Stomach (tissue), 4 donors: ENCODE measurements at regions not wholly inside any gene's neighbourhood (a gene's known extent, or its start where the extent isn't known, plus 50 kb on each side); places are given as distances from the start of the nearest gene placed in this dataset.
A peak's percentile ranks its signal among the peaks of the same experiment; 100 is the strongest.

Experiments used
- EP300 ChIP-seq: sonication (generic); formaldehyde crosslinking; IDR thresholded peaks from one replicate; pipeline ENCODE4 v1.6.1; 2017; ENCODE audit warnings: antibody characterized with exemption
- POLR2A ChIP-seq, 4 donors: fragments of 450-650 bp; IDR thresholded peaks; one replicate each; pipeline ENCODE4 v1.6.1; 2016; ENCODE audit warnings: antibody characterized with exemption in 4 of 4, control low read depth in 2 of 4, mild to moderate bottlenecking in 1 of 4, moderate library complexity in 1 of 4
- POLR2AphosphoS5 ChIP-seq, 3 donors: sonication (generic); formaldehyde crosslinking; IDR thresholded peaks; one replicate each; pipeline ENCODE4 v1.6.1; 2016; ENCODE audit warnings: antibody characterized with exemption in 3 of 3
- TF ChIP-seq, protein P1 (sequence below), 7 experiments: fragments of 450-650 bp in 4 of 7; fragments of 200-600 bp in 3 of 7; sonication (generic) in 3 of 7; IDR thresholded peaks; one replicate each; pipeline ENCODE4 v1.5.1; 2016 to 2019; ENCODE audit warnings: antibody characterized with exemption in 7 of 7, control low read depth in 2 of 7, mild to moderate bottlenecking in 1 of 7

GRCh38 chr20:48544402-48545339 lies 283.1 kb downstream of the PREX1 start:
- no peak for TF ChIP-seq EP300
- TF ChIP-seq, protein P1, sequence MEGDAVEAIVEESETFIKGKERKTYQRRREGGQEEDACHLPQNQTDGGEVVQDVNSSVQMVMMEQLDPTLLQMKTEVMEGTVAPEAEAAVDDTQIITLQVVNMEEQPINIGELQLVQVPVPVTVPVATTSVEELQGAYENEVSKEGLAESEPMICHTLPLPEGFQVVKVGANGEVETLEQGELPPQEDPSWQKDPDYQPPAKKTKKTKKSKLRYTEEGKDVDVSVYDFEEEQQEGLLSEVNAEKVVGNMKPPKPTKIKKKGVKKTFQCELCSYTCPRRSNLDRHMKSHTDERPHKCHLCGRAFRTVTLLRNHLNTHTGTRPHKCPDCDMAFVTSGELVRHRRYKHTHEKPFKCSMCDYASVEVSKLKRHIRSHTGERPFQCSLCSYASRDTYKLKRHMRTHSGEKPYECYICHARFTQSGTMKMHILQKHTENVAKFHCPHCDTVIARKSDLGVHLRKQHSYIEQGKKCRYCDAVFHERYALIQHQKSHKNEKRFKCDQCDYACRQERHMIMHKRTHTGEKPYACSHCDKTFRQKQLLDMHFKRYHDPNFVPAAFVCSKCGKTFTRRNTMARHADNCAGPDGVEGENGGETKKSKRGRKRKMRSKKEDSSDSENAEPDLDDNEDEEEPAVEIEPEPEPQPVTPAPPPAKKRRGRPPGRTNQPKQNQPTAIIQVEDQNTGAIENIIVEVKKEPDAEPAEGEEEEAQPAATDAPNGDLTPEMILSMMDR (IDR thresholded peaks at IDR 0.05) = peak in 1 of 7 experiments; percentile 3
- TF ChIP-seq POLR2A (IDR thresholded peaks at IDR 0.05) = no peak
- TF ChIP-seq POLR2AphosphoS5 (IDR thresholded peaks at IDR 0.05) = no peak
